ENCODE measurements at regions not wholly inside any gene's neighbourhood (a gene's known extent, or its start where the extent isn't known, plus 50 kb on each side); places are given as distances from the start of the nearest gene placed in this dataset.

- no peak for TF ChIP-seq CTCF (IDR thresholded peaks at IDR 0.05)
- no peak for TF ChIP-seq POLR2A (IDR thresholded peaks at IDR 0.05)
Observed at GRCh38 chr6:14693301-14694192, 552.3 kb upstream of the JARID2 start.
